22Rv1 (cell line): ENCODE measurements at regions not wholly inside any gene's neighbourhood (a gene's known extent, or its start where the extent isn't known, plus 50 kb on each side); places are given as distances from the start of the nearest gene placed in this dataset.

Experiments used
- CTCF ChIP-seq: fragments of 450-650 bp; IDR thresholded peaks from 2 replicates; pipeline ENCODE4 v1.5.1; 2017; ENCODE audit warnings: mild to moderate bottlenecking
- ZFX ChIP-seq: fragments of 450-650 bp; IDR thresholded peaks from 2 replicates; pipeline ENCODE4 v1.6.1; 2017; ENCODE audit warnings: antibody characterized with exemption, borderline replicate concordance

- TF ChIP-seq CTCF (no peak), ZFX (no peak)
These were observed 636.9 kb upstream of the BOD1L1 start for GRCh38 chr4:14264437-14264836.
